GM12864 (cell line): ENCODE measurements at regions not wholly inside any gene's neighbourhood (a gene's known extent, or its start where the extent isn't known, plus 50 kb on each side); places are given as distances from the start of the nearest gene placed in this dataset.

ENCODE experiments used
- DNase-seq: peaks from one replicate; pipeline ENCODE4 v3.0.0-alpha.2; 2011; ENCODE audit warnings: low read depth
- H3K4me3 ChIP-seq: 2 replicates; pipeline ENCODE4 v1.5.1; 2011; ENCODE audit warnings: mild to moderate bottlenecking, low read depth, low read length, control low read depth
- CTCF ChIP-seq: IDR thresholded peaks from 2 replicates; pipeline ENCODE4 v1.5.1; 2011; ENCODE audit warnings: low read depth, mild to moderate bottlenecking, moderate library complexity, low read length, control low read depth, inconsistent platforms; ENCODE audit errors: missing control alignments

GRCh38 chr1:81670286-81670685 lies 130.4 kb upstream of the ADGRL2 start:
- H3K4me3 ChIP-seq: no peak overlapping the region
- TF ChIP-seq CTCF: no peak
- no peak for DNase-seq

GRCh38 chr1:81666586-81666985 lies 134.1 kb upstream of the ADGRL2 start:
- DNase-seq: no peak
- no peak overlapping the region for H3K4me3 ChIP-seq
- TF ChIP-seq CTCF: no peak

- TF ChIP-seq CTCF: no peak
- DNase-seq: no peak
- no peak overlapping the region for H3K4me3 ChIP-seq
These were observed 136.4 kb upstream of the ADGRL2 start for GRCh38 chr1:81664341-81664740.

GRCh38 chr1:81662913-81663526 lies 137.7 kb upstream of the ADGRL2 start:
- DNase-seq: no peak
- no peak overlapping the region for H3K4me3 ChIP-seq
- no peak for TF ChIP-seq CTCF

GRCh38 chr1:81660286-81660685 lies 140.4 kb upstream of the ADGRL2 start:
- no peak for TF ChIP-seq CTCF
- H3K4me3 ChIP-seq: no peak overlapping the region
- no peak for DNase-seq

GRCh38 chr1:81654657-81655056 lies 146.1 kb upstream of the ADGRL2 start:
- no peak for TF ChIP-seq CTCF
- no peak overlapping the region for H3K4me3 ChIP-seq

GRCh38 chr1:81654147-81654546 lies 146.6 kb upstream of the ADGRL2 start:
- no peak for DNase-seq
- no peak overlapping the region for H3K4me3 ChIP-seq
- no peak for TF ChIP-seq CTCF

More at GRCh38 chr1:81654657-81655056, 146.1 kb upstream of the ADGRL2 start:
- no peak for DNase-seq
